ENCODE measurements at regions not wholly inside any gene's neighbourhood (a gene's known extent, or its start where the extent isn't known, plus 50 kb on each side); places are given as distances from the start of the nearest gene placed in this dataset.

DNA sequence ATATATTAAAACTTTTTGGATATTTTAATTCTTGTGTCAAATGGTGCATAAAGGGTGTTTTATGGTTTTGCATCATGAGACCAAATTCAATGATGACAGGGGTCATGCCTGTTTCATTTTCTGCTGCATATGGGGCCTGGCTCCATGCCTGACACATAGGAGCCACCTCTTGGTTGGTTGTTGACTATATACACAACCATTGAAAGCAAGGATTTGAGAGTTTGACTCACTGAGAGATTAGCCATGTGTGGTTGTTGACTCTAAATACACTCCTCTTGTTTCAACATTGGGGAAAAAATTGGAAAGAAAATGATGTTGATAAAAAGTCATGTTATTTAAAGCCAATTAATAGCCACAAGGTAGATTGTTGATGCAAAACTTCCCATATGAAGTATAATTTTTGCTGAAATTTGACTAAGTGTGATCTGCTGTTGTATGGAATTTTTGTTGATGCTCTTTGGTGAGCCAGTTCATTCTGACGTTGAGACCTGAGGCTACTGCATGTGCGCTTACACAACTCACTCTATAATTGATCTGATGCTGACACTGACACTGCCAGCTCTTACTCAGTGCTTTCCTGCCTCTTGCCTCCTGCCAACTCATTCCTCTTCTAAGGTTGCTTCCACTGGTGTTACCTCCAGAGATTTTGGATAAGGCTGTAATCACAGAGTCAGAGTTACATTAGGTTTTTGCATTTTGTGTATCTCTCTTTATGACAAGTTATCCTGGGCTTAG lies 446.2 kb upstream of the SLC14A2 start:
- TF ChIP-seq CBX3 (IDR thresholded peaks at IDR 0.05; ENCODE audit: low read depth) (no peak), CTCF (IDR thresholded peaks at IDR 0.05 in 2 of 3, conservative IDR thresholded peaks at IDR 0.05 in 1 of 3; ENCODE audit: borderline replicate concordance in 1 of 3, insufficient read depth in 1 of 3, low read depth in 2 of 3, low read length in 2 of 3) (no peak), POLR2A (IDR thresholded peaks at IDR 0.05; ENCODE audit: borderline replicate concordance, extremely low read depth, insufficient read depth, insufficient read length) (no peak), CEBPB (IDR thresholded peaks at IDR 0.05; ENCODE audit: low read depth) (no peak), EZH2phosphoT487 (IDR thresholded peaks at IDR 0.05; ENCODE audit: borderline replicate concordance) (no peak), ZNF274 (IDR thresholded peaks at IDR 0.05; ENCODE audit: low read depth, low read length) (no peak), MAX (IDR thresholded peaks at IDR 0.05) (no peak), EZH2 (IDR thresholded peaks at IDR 0.05) (no peak), POLR2AphosphoS5 (IDR thresholded peaks at IDR 0.05; ENCODE audit: low read depth, low read length) (no peak), YY1 (IDR thresholded peaks at IDR 0.05; ENCODE audit: extremely low read depth, insufficient replicate concordance, low read depth, low read length) (no peak), SP1 (IDR thresholded peaks at IDR 0.05; ENCODE audit: low read depth) (no peak), ELF1 (IDR thresholded peaks at IDR 0.05; ENCODE audit: borderline replicate concordance, low read depth) (no peak)
